ENCODE measurements at regions not wholly inside any gene's neighbourhood (a gene's known extent, or its start where the extent isn't known, plus 50 kb on each side); places are given as distances from the start of the nearest gene placed in this dataset.

DNA sequence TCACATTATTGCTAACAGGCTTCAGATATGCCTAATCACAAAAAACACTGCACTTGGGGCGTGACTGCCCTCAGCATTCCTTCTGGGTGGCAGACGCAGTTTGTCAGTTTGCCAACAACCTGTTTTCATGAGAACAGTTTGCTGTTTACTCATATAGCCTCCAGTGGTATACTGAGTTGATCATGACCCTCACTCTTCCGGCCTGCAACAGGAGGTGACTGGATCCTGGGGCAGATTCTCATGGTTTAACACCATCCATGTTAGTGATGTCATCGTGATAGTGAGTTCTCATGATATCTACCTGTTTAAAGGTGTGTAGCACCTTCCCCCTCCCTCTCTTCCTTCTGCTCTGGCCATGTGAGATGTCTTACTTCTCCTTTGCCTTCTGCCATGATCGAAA lies 555.2 kb downstream of the PLPP3 start:
- TF ChIP-seq YY1 (IDR thresholded peaks at IDR 0.05; ENCODE audit: low read depth) (no peak), EP300 (IDR thresholded peaks at IDR 0.05; ENCODE audit: borderline replicate concordance) (no peak), NFIC (IDR thresholded peaks at IDR 0.05) (no peak), FOXM1 (IDR thresholded peaks at IDR 0.05; ENCODE audit: borderline replicate concordance, low read depth) (no peak), TCF12 (IDR thresholded peaks at IDR 0.05; ENCODE audit: low read depth) (no peak), CREB1 (IDR thresholded peaks at IDR 0.05; ENCODE audit: low read depth) (no peak), TAF1 (IDR thresholded peaks at IDR 0.05; ENCODE audit: low read depth) (no peak)
- TF ChIP-seq, protein P1, sequence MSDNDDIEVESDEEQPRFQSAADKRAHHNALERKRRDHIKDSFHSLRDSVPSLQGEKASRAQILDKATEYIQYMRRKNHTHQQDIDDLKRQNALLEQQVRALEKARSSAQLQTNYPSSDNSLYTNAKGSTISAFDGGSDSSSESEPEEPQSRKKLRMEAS (IDR thresholded peaks at IDR 0.05): no peak
